ENCODE measurements at regions not wholly inside any gene's neighbourhood (a gene's known extent, or its start where the extent isn't known, plus 50 kb on each side); places are given as distances from the start of the nearest gene placed in this dataset.

DNA sequence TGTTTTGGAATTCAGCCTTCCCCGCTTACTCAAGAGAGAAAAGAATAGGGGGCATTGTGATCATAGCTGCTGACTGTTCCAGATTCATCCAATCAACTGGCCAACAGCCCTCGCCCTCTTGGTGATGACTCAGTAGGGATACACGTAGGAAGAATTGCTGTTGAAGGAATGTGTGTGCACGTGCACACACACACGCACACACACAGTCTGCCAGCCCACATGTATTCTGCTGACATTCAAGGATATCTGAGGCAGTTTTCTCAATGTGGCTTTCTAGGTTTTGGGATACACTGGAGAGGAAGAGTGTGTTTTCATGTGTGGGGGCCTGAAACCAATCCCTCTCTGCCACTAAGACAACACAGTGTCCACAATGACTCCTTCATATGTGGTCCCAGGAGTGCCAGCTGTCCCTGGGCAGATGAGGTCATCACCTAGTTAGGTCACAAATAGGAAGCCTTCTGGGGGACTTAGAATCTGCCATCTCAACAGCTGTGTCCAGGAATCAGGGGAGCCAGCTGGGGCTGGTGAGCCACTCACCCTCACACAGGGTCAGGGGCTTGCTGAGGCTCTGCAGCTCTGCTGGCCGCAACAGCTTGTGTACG lies 352.6 kb downstream of the SS18 start:
- H3K4me3 ChIP-seq (ENCODE audit: low read length): no peak overlapping the region

GRCh38 chr18:25736516-25736915 lies 353.9 kb downstream of the SS18 start:
- no peak overlapping the region for H3K4me3 ChIP-seq (ENCODE audit: low read length)
- no peak for TF ChIP-seq ZNF274 (IDR thresholded peaks at IDR 0.05; ENCODE audit: low read depth, low read length)

More for the DNA sequence above, 352.6 kb downstream of the SS18 start:
- TF ChIP-seq ZNF274 (IDR thresholded peaks at IDR 0.05; ENCODE audit: low read depth, low read length): no peak

DNA sequence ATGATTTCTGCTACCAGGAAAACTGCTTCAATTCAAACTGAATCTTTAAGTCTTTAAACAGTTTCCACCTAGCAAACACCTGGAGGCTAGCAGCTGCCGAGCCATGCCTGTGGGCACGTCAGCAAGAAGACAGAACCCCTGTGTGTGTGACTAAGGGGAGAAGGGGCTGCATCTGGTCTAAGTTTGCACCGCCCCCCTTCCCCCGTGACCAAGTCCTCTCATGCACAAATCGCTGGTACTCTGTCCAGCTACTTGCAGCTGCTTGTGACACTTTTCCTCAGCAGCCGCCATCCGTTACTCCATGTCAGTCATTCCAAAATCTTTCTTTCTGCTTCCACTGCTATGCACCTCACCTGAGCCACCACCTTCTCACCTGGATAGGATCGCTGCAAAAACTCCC lies 355.0 kb downstream of the SS18 start:
- TF ChIP-seq ZNF274 (IDR thresholded peaks at IDR 0.05; ENCODE audit: low read depth, low read length): no peak
- no peak overlapping the region for H3K4me3 ChIP-seq (ENCODE audit: low read length)

DNA sequence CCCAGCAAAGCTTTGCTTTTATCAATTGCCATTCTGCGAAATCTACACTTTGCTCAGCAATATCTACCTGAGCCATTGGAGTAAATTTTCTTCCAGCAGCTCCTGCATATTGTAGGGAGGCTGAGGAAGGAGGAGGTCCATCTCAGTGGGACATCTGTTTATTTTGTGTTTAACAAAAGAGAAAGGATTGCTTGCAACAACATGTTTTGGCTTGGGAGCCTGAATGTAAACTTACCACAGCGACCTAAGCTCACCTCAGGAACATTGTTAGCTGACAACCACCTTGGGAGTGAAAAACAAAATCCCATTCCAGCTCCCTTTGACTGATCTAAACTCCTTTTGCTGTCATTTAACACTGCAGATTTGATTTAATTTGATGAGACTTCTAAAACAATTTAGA lies 356.1 kb downstream of the SS18 start:
- no peak for TF ChIP-seq ZNF274 (IDR thresholded peaks at IDR 0.05; ENCODE audit: low read depth, low read length)
- H3K4me3 ChIP-seq (ENCODE audit: low read length): no peak overlapping the region

- TF ChIP-seq ZNF274 (IDR thresholded peaks at IDR 0.05; ENCODE audit: low read depth, low read length): no peak
- no peak overlapping the region for H3K4me3 ChIP-seq (ENCODE audit: low read length)
These were observed 357.6 kb downstream of the SS18 start for GRCh38 chr18:25732862-25733261.

- no peak overlapping the region for H3K4me3 ChIP-seq (ENCODE audit: low read length)
- no peak for TF ChIP-seq ZNF274 (IDR thresholded peaks at IDR 0.05; ENCODE audit: low read depth, low read length)
These were observed 361.3 kb downstream of the SS18 start for GRCh38 chr18:25729072-25729471.

- TF ChIP-seq ZNF274 (IDR thresholded peaks at IDR 0.05; ENCODE audit: low read depth, low read length): no peak
These were observed 363.0 kb downstream of the SS18 start for GRCh38 chr18:25727281-25727985.

DNA sequence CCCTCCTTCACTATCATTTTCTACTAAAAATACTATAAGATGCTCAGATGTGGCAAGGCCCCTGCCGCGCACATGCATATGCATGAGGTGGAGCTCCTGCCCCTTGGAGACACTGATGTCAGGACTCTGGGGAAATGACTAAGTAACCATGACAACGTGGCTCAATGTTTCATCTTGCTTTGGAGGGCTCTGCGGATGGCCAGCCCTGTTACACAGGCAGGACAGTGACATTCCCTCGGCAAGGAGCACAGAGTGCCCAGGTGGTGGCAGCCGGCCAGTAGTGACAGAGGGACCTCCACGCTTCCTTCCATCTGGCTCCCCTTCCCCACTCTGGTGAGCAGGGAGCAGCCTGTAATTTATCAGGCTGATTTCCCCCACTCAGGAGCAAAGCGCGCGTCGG lies 364.1 kb downstream of the SS18 start:
- no peak for TF ChIP-seq ZNF274 (IDR thresholded peaks at IDR 0.05; ENCODE audit: low read depth, low read length)
- H3K4me3 ChIP-seq (ENCODE audit: low read length): no peak overlapping the region

More at GRCh38 chr18:25727281-25727985, 363.0 kb downstream of the SS18 start:
- no peak overlapping the region for H3K4me3 ChIP-seq (ENCODE audit: low read length)

DNA sequence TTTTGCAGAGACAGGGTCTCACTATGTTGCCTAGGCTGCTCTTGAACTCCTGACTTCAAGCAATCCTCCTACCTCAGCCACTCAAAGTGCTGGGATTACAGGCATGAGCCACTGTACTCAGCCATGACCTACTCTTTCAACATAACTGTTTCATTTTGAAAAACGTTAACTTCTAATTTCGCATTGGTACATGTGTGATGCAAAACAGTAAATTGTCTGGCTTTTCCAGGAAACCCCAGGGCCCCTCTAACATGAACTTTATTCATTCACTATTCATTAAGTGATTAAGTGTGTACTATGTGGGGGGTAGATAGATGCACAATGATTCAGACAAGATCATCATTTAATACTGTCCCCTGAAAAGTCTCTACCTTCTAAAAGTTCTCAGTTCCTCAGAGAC lies 364.9 kb downstream of the SS18 start:
- no peak overlapping the region for H3K4me3 ChIP-seq (ENCODE audit: low read length)
- TF ChIP-seq ZNF274 (IDR thresholded peaks at IDR 0.05; ENCODE audit: low read depth, low read length): no peak

- TF ChIP-seq ZNF274 (IDR thresholded peaks at IDR 0.05; ENCODE audit: low read depth, low read length): no peak
- H3K4me3 ChIP-seq (ENCODE audit: low read length): no peak overlapping the region
These were observed 365.4 kb downstream of the SS18 start for GRCh38 chr18:25724997-25725396.

DNA sequence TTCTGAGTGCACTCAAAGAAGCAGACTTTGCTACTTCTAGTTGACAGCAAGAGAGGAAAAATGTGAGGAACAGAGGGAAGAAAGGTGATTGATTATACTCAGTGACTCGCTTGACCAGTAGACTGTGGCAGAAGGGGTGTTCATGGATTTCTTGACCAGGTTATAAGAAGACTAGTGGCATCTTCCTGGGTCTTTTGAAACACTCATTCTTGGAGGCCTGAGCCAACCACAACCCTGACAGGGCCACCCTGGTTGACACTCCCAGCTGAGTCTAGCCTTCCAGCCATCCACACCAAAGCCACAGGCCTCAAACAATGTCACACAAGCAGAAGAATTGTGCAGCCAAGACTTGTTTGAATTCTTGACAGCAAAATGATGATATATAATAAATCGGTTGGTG lies 366.3 kb downstream of the SS18 start:
- TF ChIP-seq ZNF274 (IDR thresholded peaks at IDR 0.05; ENCODE audit: low read depth, low read length): no peak
- H3K4me3 ChIP-seq (ENCODE audit: low read length): no peak overlapping the region

DNA sequence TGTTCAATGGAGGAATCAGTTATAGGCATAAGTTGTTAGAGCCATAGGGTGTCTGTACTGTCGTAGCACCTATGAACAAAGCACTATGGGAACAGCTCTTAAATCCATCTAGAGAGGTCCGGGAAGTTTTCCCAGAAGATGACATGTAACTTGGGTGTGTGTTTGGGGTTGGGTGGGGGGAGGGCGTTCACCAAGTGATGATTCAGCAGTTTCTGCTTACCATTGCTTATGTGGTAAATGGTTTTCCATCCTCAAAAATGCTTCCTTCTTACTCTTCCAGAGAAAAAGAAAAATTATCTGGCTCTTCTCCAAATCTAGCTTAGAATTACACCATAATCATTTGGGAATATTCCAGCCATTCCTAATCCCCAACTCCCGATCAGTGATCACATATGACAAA lies 361.1 kb upstream of the ZNF521 start:
- no peak for TF ChIP-seq ZNF274 (IDR thresholded peaks at IDR 0.05; ENCODE audit: low read depth, low read length)
- H3K4me3 ChIP-seq (ENCODE audit: low read length): no peak overlapping the region

DNA sequence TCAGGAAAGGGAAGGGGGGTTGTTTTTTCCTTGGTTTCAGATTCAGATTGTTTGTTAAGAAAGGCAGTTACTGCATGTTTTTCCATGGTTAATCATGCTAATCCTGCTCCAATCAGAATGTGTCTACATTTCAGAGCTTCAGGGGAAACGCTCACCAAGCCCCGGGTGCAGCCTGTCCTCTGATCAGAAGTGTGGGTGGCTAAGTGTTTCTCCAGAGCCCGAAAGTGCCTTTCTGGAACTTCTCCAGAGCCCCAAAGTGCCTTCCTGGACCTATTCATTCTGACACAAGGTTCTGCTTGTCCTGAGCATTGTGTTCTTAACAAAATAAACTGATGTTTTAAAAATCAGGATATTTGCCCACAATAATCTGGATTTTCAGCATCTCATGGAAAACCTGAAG lies 359.0 kb upstream of the ZNF521 start:
- TF ChIP-seq ZNF274 (IDR thresholded peaks at IDR 0.05; ENCODE audit: low read depth, low read length): no peak
- no peak overlapping the region for H3K4me3 ChIP-seq (ENCODE audit: low read length)

- TF ChIP-seq ZNF274 (IDR thresholded peaks at IDR 0.05; ENCODE audit: low read depth, low read length): no peak
- no peak overlapping the region for H3K4me3 ChIP-seq (ENCODE audit: low read length)
These were observed 353.7 kb upstream of the ZNF521 start for GRCh38 chr18:25705650-25706049.

DNA sequence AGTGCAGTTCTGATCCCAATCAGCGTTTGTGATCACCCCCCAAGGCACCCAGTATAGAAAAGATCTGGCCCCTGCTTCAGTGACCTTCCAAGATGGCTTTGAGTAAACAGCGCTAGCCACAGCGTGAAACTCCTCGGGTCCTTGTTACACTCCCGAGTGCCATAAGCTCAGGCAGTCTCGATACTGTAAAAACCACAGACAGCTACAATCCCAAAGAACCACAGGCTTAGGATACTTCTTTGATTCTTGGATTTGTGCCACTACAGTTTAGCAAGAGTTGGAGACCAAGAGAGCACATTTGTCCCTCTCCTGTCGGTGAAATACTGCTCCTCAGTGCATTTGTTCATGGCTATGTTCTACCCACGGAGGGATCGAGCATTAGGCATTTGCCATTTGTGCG lies 352.5 kb upstream of the ZNF521 start:
- no peak overlapping the region for H3K4me3 ChIP-seq (ENCODE audit: low read length)
- no peak for TF ChIP-seq ZNF274 (IDR thresholded peaks at IDR 0.05; ENCODE audit: low read depth, low read length)

DNA sequence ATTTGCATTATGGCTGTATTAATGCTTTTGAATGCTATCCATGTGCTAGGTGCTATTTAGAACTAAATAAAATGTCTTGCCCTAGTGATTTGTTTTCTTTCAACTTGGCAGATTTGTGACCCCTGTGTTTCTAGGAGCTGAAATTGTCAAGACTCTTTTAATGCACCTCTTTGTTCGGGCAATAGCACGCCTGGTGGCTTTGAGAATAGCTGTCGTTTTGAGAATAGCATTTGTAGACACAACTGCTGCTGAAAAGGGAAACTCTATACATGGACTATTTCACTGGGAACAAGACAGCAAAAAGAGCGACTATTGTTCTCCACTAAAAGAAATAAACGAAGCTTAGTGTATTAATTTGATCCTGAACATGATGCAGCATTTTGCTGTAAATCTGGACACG lies 352.1 kb upstream of the ZNF521 start:
- TF ChIP-seq ZNF274 (IDR thresholded peaks at IDR 0.05; ENCODE audit: low read depth, low read length): no peak
- no peak overlapping the region for H3K4me3 ChIP-seq (ENCODE audit: low read length)

All from GM08714 (cell line).